HepG2 (cell line): ENCODE measurements at regions not wholly inside any gene's neighbourhood (a gene's known extent, or its start where the extent isn't known, plus 50 kb on each side); places are given as distances from the start of the nearest gene placed in this dataset.

ENCODE experiments used
- CREB1 ChIP-seq, 2 experiments: fragments of 450-650 bp in 1 of 2; IDR thresholded peaks; 2 replicates each; pipeline ENCODE4 v1.6.1; 2016 to 2017; ENCODE audit warnings: control low read depth in 1 of 2, mild to moderate bottlenecking in 1 of 2, missing compliant biosample characterization in 1 of 2, missing genetic modification characterization in 1 of 2
- ELF4 ChIP-seq: sonication (generic); formaldehyde crosslinking; IDR thresholded peaks from 2 replicates; pipeline ENCODE4 v1.5.0; 2020; ENCODE audit warnings: missing genetic modification reagents, mild to moderate bottlenecking, moderate library complexity, borderline replicate concordance
- FOXA3 ChIP-seq: IDR thresholded peaks from 2 replicates; pipeline ENCODE4 v1.6.1; 2016; ENCODE audit warnings: missing genetic modification reagents, missing compliant biosample characterization
- HINFP ChIP-seq: sonication (generic); formaldehyde crosslinking; IDR thresholded peaks from 2 replicates; pipeline ENCODE4 v1.4.0; 2020; ENCODE audit warnings: low read depth, mild to moderate bottlenecking, missing genetic modification reagents
- KLF11 ChIP-seq: IDR thresholded peaks from 2 replicates; pipeline ENCODE4 v1.6.1; 2016; ENCODE audit warnings: missing compliant biosample characterization
- MXD3 ChIP-seq: IDR thresholded peaks from 2 replicates; pipeline ENCODE4 v1.6.1; 2016; ENCODE audit warnings: mild to moderate bottlenecking, missing biosample characterization, missing genetic modification reagents
- PLRG1 ChIP-seq: fragments of 450-650 bp; conservative IDR thresholded peaks from 2 replicates; pipeline ENCODE4 v1.6.1; 2016
- PRPF4 ChIP-seq: fragments of 200-400 bp; formaldehyde crosslinking; IDR thresholded peaks from 2 replicates; pipeline ENCODE4 v1.6.1; 2016; ENCODE audit warnings: low read length, low read depth; ENCODE audit not compliant: poor library complexity, severe bottlenecking
- USF2 ChIP-seq, 2 experiments: sonication (generic) in 1 of 2; formaldehyde crosslinking in 1 of 2; IDR thresholded peaks; 2 replicates each; pipeline versions ENCODE4 v1.5.1 to v1.6.1; 2011 to 2020; ENCODE audit warnings: borderline replicate concordance in 1 of 2, low read depth in 1 of 2, low read length in 1 of 2, mild to moderate bottlenecking in 1 of 2, missing genetic modification reagents in 1 of 2, moderate library complexity in 1 of 2
- XBP1 ChIP-seq: sonication (generic); formaldehyde crosslinking; IDR thresholded peaks from 2 replicates; pipeline ENCODE4 v1.5.0; 2020; ENCODE audit warnings: missing genetic modification reagents
- XRCC5 ChIP-seq: fragments of 200-400 bp; formaldehyde crosslinking; optimal IDR thresholded peaks from 2 replicates; pipeline ENCODE3; 2017; ENCODE audit warnings: mild to moderate bottlenecking, low read length
- ZNF484 ChIP-seq: sonication (generic); formaldehyde crosslinking; IDR thresholded peaks from 2 replicates; pipeline ENCODE4 v1.5.1; 2020; ENCODE audit warnings: mild to moderate bottlenecking, low read depth, missing genetic modification reagents, borderline replicate concordance
- ZNF737 ChIP-seq: sonication (generic); formaldehyde crosslinking; IDR thresholded peaks from 2 replicates; pipeline ENCODE4 v1.5.0; 2020; ENCODE audit warnings: missing genetic modification reagents, mild to moderate bottlenecking, borderline replicate concordance
- ZSCAN29 ChIP-seq: sonication (generic); formaldehyde crosslinking; conservative IDR thresholded peaks from 2 replicates; pipeline ENCODE4 v1.4.0; 2020; ENCODE audit warnings: mild to moderate bottlenecking, missing genetic modification reagents

- TF ChIP-seq HINFP (CRISPR knock-in tag) (no peak), USF2 (IDR thresholded peaks at IDR 0.05; ENCODE audit: low read depth, low read length) (no peak), USF2 (CRISPR knock-in tag; IDR thresholded peaks at IDR 0.05; ENCODE audit: borderline replicate concordance) (no peak), KLF11 (CRISPR knock-in tag) (no peak), ZNF484 (CRISPR knock-in tag) (no peak), CREB1 (IDR thresholded peaks at IDR 0.05) (no peak), CREB1 (CRISPR knock-in tag; IDR thresholded peaks at IDR 0.05) (no peak), MXD3 (CRISPR knock-in tag) (no peak), PRPF4 (no peak), ELF4 (CRISPR knock-in tag) (no peak), XBP1 (CRISPR knock-in tag) (no peak), ZSCAN29 (CRISPR knock-in tag) (no peak), XRCC5 (no peak), PLRG1 (no peak), ZNF737 (no peak), FOXA3 (CRISPR knock-in tag) (no peak)
Observed at GRCh38 chr21:16943231-16943630, 569.6 kb upstream of the CXADR start (continued).
